K562 (cell line): ENCODE measurements at regions not wholly inside any gene's neighbourhood (a gene's known extent, or its start where the extent isn't known, plus 50 kb on each side); places are given as distances from the start of the nearest gene placed in this dataset.

Experiments
- ATAC-seq: fragments of 200-7000 bp; cut with Tn5 transposase; 3 replicates; pipeline ENCODE4 v1.9.1; 2020; ENCODE audit warnings: moderate library complexity
- BruUV-seq: library from RNA; stranded (reverse); fragments of 400-500 nt; replicated peaks from 2 replicates; lab custom pipeline; 2021; lab: Mats Ljungman, UMichigan
- CTCF ChIA-PET: fragments of 300-600 bp; formaldehyde crosslinking; extraction: SDS; loops from one replicate; lab custom pipeline; 2021; ENCODE audit warnings: low intra/inter-chr PET ratio; lab: Yijun Ruan, JAX
- POLR2A ChIA-PET: fragments of 300-600, 350-650 bp; sonication (Branson Sonifier 250); formaldehyde crosslinking; extraction: SDS; loops from one replicate; lab custom pipeline; 2021; ENCODE audit warnings: antibody characterized with exemption, inconsistent platforms; lab: Yijun Ruan, JAX
- DNase-seq, 4 experiments: peaks; one replicate each; pipeline versions ENCODE4 v3.0.0 to v3.0.0-alpha.2; 2011 to 2018; ENCODE audit warnings: low spot score in 3 of 4, mixed read lengths in 3 of 4; ENCODE audit errors: extremely low read depth in 1 of 4
- FAIRE-seq: peaks from 2 replicates; lab custom pipeline; 2011; peaks lifted over from hg19 to GRCh38; lab: Jason Lieb, UNC
- H2AFZ ChIP-seq: 2 replicates; pipeline ENCODE4 v1.6.0; 2011; ENCODE audit warnings: low read depth, low read length, control low read depth, inconsistent platforms
- H3K27ac ChIP-seq: fragments of 200-600 bp; 3 replicates; pipeline ENCODE4 v1.8.0; 2011; ENCODE audit warnings: low read depth, mild to moderate bottlenecking, control low read depth, inconsistent platforms, low read length, moderate library complexity, mixed read lengths; ENCODE audit errors: extremely low read depth
- H3K27me3 ChIP-seq, 2 experiments: fragments of 300-600 bp in 1 of 2; 2 replicates in 1 of 2; 3 replicates in 1 of 2; pipeline versions ENCODE4 v1.6.0 to v1.8.0; 2011; ENCODE audit warnings: inconsistent platforms in 2 of 2, low read length in 2 of 2, mild to moderate bottlenecking in 1 of 2, mixed read lengths in 1 of 2, moderate library complexity in 1 of 2; ENCODE audit not compliant: control insufficient read depth in 2 of 2, insufficient read depth in 2 of 2
- H3K36me3 ChIP-seq: fragments of 300-600 bp; 3 replicates; pipeline ENCODE4 v1.8.0; 2011; ENCODE audit warnings: mild to moderate bottlenecking, low read length, inconsistent platforms; ENCODE audit not compliant: control insufficient read depth, insufficient read depth
- H3K4me1 ChIP-seq, 2 experiments: fragments of 200-600 bp in 1 of 2; replicated peaks in 1 of 2; 2 replicates in 1 of 2; 3 replicates in 1 of 2; pipeline versions ENCODE4 v1.5.1 to v1.8.0; 2011; ENCODE audit warnings: inconsistent platforms in 2 of 2, low read length in 2 of 2, mild to moderate bottlenecking in 1 of 2, mixed read lengths in 1 of 2, moderate library complexity in 1 of 2; ENCODE audit not compliant: control insufficient read depth in 2 of 2, insufficient read depth in 2 of 2
- H3K4me2 ChIP-seq: 2 replicates; pipeline ENCODE4 v1.6.1; 2011; ENCODE audit warnings: low read length, control low read depth, inconsistent platforms, mixed read lengths; ENCODE audit not compliant: insufficient read depth
- H3K4me3 ChIP-seq: fragments of 200-600 bp; sonication (generic), shearing (Covaris generic); 2 replicates; pipeline ENCODE4 v1.5.1; 2016; ENCODE audit warnings: control low read depth, inconsistent platforms
- H3K79me2 ChIP-seq: fragments of 200-600 bp; 3 replicates; pipeline ENCODE4 v1.8.0; 2011; ENCODE audit warnings: low read length, inconsistent platforms; ENCODE audit not compliant: control insufficient read depth, insufficient read depth
- H3K9ac ChIP-seq, 2 experiments: 2 replicates each; pipeline versions ENCODE4 v1.6.0 to v1.6.1; 2011; ENCODE audit warnings: low read depth in 2 of 2, low read length in 2 of 2, control low read depth in 1 of 2, inconsistent platforms in 1 of 2, mild to moderate bottlenecking in 1 of 2, mixed read lengths in 1 of 2; ENCODE audit not compliant: insufficient read depth in 1 of 2
- H3K9me1 ChIP-seq: one replicate; pipeline ENCODE4 v1.6.0; 2011; ENCODE audit warnings: inconsistent platforms, mild to moderate bottlenecking, low read length, moderate library complexity; ENCODE audit not compliant: control insufficient read depth, insufficient read depth
- H3K9me3 ChIP-seq: replicated peaks from 2 replicates; pipeline ENCODE4 v1.5.1; 2011; ENCODE audit warnings: low read depth, low read length, inconsistent platforms; ENCODE audit not compliant: control insufficient read depth, insufficient read depth
- H4K20me1 ChIP-seq: replicated peaks from 2 replicates; pipeline ENCODE4 v1.6.1; 2011; ENCODE audit warnings: low read length, inconsistent platforms, mixed read lengths; ENCODE audit not compliant: control insufficient read depth, insufficient read depth
- CAMTA2 ChIP-seq: fragments of 250-450 bp; sonication (Bioruptor Pico); conservative IDR thresholded peaks from 2 replicates; pipeline ENCODE4 v1.5.1; 2022
- CHD4 ChIP-seq: fragments of 200-600 bp; sonication (generic); IDR thresholded peaks from 3 replicates; pipeline ENCODE4 v1.6.1; 2012; ENCODE audit warnings: low read depth, mild to moderate bottlenecking, mixed read lengths, low read length, inconsistent platforms; ENCODE audit not compliant: insufficient read depth, insufficient replicate concordance, poor library complexity, severe bottlenecking
- ERF ChIP-seq: fragments of 450-650 bp; formaldehyde crosslinking; IDR thresholded peaks from 2 replicates; pipeline ENCODE4 v1.4.0; 2020; ENCODE audit warnings: mild to moderate bottlenecking, mixed read lengths
- ESRRA ChIP-seq: fragments of 450-650 bp; IDR thresholded peaks from 2 replicates; pipeline ENCODE4 v1.6.1; 2014; ENCODE audit warnings: low read depth, mild to moderate bottlenecking, moderate library complexity, borderline replicate concordance
- GABPB2 ChIP-seq: fragments of 250-450 bp; sonication (Bioruptor Pico); conservative IDR thresholded peaks from 2 replicates; pipeline ENCODE4 v1.5.1; 2021; ENCODE audit warnings: mild to moderate bottlenecking
- MYNN ChIP-seq, 2 experiments: sonication (generic); formaldehyde crosslinking in 1 of 2; IDR thresholded peaks; 2 replicates each; pipeline versions ENCODE4 v1.5.0 to v1.6.1; 2016 to 2020; ENCODE audit warnings: antibody characterized with exemption in 1 of 2, missing genetic modification reagents in 1 of 2
- PHB ChIP-seq: fragments of 250-450 bp; sonication (Bioruptor Pico); IDR thresholded peaks from 2 replicates; pipeline ENCODE4 v1.5.0; 2021
- POLR2A ChIP-seq: fragments of 450-650 bp; conservative IDR thresholded peaks from 2 replicates; pipeline ENCODE4 v1.6.1; 2016
- RBM14 ChIP-seq: fragments of 200-400 bp; formaldehyde crosslinking; IDR thresholded peaks from 2 replicates; pipeline ENCODE4 v1.6.1; 2018; ENCODE audit warnings: low read depth, mild to moderate bottlenecking, low read length, moderate library complexity, borderline replicate concordance; ENCODE audit not compliant: insufficient read depth
- TGIF2 ChIP-seq: sonication (generic); formaldehyde crosslinking; IDR thresholded peaks from 2 replicates; pipeline ENCODE4 v1.8.1; 2022; ENCODE audit warnings: mild to moderate bottlenecking, missing genetic modification reagents, moderate library complexity
- TOE1 ChIP-seq, 2 experiments: fragments of 450-650 bp in 1 of 2; sonication (generic) in 1 of 2; formaldehyde crosslinking in 1 of 2; IDR thresholded peaks; 2 replicates each; pipeline versions ENCODE4 v1.7.1 to v1.8.0; 2016 to 2022; ENCODE audit warnings: borderline replicate concordance in 2 of 2, mild to moderate bottlenecking in 2 of 2, antibody characterized with exemption in 1 of 2, inconsistent platforms in 1 of 2, low read depth in 1 of 2, missing genetic modification reagents in 1 of 2, moderate library complexity in 1 of 2
- U2AF2 ChIP-seq: fragments of 200-400 bp; formaldehyde crosslinking; optimal IDR thresholded peaks from 2 replicates; pipeline ENCODE3; 2017; ENCODE audit warnings: low read depth, mild to moderate bottlenecking, low read length
- ZNF239 ChIP-seq: fragments of 250-450 bp; sonication (Bioruptor Pico); IDR thresholded peaks from 2 replicates; pipeline ENCODE4 v1.4.0; 2020; ENCODE audit warnings: mild to moderate bottlenecking
- ZNF282 ChIP-seq: sonication (generic); formaldehyde crosslinking; IDR thresholded peaks from 2 replicates; pipeline ENCODE4 v1.8.1; 2023; ENCODE audit warnings: missing genetic modification reagents
- WGBS: fragments of 100-300 bp; shearing (Covaris generic); methylation state at CpG from one replicate; pipeline ENCODE4 v1.1.6; 2016; ENCODE audit warnings: low coverage, mixed read lengths; ENCODE audit not compliant: insufficient coverage; ENCODE audit errors: missing lambda C conversion rate; 5-methylcytosine and 5-hydroxymethylcytosine counted together
- in situ Hi-C: fragments of 300-500 bp; cut with MboI; formaldehyde crosslinking; loops from 4 replicates; pipeline ENCODE4 v1.15.0; 2018; ENCODE audit warnings: inconsistent platforms, mixed read lengths
- intact Hi-C: fragments of 100-400 bp; cut with micrococcal nuclease; formaldehyde crosslinking; loops from 2 replicates; pipeline ENCODE4 v1.14.2; 2022
- TF ChIP-seq, protein P1 (sequence below): sonication (generic); formaldehyde crosslinking; IDR thresholded peaks from 2 replicates; pipeline ENCODE4 v1.5.0; 2020; ENCODE audit warnings: missing genetic modification reagents

DNA sequence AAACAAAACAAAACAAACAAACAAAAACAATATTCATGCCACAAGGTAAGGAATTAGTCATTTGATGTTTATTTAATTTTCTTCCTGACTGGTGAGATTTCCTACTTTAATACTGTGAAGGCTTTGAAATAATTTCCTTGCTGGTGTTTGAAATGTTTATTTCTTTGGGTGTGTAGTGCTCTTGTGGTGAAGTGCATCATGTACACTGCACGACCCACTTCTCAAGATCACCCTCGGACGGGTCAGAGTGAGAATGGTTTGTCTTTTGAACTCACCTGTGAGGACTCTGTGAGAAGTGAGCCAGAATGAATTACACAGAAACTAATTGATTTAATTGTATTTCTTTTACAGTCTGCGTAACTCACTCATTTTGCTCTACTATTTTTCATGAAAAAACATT, 1211.5 kb downstream of the SORCS1 start:
- intact Hi-C loops (loop anchor here (10.0 kb wide), 1 partner anchor 222 kb away; no protein-coding TSS in a partner anchor), in situ Hi-C loops (no loop called here)
- no peak for FAIRE-seq
- Histone ChIP-seq H3K36me3 (no peaks in the 10 kb centered on the region), H3K4me1 (no peaks in the 10 kb centered on the region), H3K79me2 (no peaks in the 10 kb centered on the region), H3K9me1 (no peaks in the 10 kb centered on the region), H2AFZ (no peak overlapping the region), H3K4me2 (no peak overlapping the region), H3K27ac (no peak overlapping the region), H3K9me3 (no peaks in the 10 kb centered on the region), H3K27me3 (no peaks in the 10 kb centered on the region), H3K9ac (no peak overlapping the region), H4K20me1 (no peaks in the 10 kb centered on the region), H3K4me3 (no peak overlapping the region)
- no peak for DNase-seq
- ChIA-PET POLR2A (no interaction called here), CTCF (no interaction called here)
- ATAC-seq: no peak
- no TSS peak for BruUV-seq
- TF ChIP-seq CAMTA2 (CRISPR knock-in tag): no peak
- TF ChIP-seq CHD4: no peak
- no peak for TF ChIP-seq TGIF2 (CRISPR knock-in tag)
- no peak for TF ChIP-seq ZNF282
- TF ChIP-seq ESRRA: no peak
- TF ChIP-seq ERF (CRISPR knock-in tag): no peak
- no peak for TF ChIP-seq PHB (CRISPR knock-in tag)
- TF ChIP-seq, protein P1, sequence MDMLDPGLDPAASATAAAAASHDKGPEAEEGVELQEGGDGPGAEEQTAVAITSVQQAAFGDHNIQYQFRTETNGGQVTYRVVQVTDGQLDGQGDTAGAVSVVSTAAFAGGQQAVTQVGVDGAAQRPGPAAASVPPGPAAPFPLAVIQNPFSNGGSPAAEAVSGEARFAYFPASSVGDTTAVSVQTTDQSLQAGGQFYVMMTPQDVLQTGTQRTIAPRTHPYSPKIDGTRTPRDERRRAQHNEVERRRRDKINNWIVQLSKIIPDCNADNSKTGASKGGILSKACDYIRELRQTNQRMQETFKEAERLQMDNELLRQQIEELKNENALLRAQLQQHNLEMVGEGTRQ: no peak
- TF ChIP-seq TOE1 (IDR thresholded peaks at IDR 0.05; ENCODE audit: borderline replicate concordance): no peak
- TF ChIP-seq TOE1 (CRISPR knock-in tag; IDR thresholded peaks at IDR 0.05; ENCODE audit: borderline replicate concordance, low read depth): no peak
- no peak for TF ChIP-seq MYNN (IDR thresholded peaks at IDR 0.05)
- no peak for TF ChIP-seq MYNN (CRISPR knock-in tag; IDR thresholded peaks at IDR 0.05)
- TF ChIP-seq POLR2A: no peak
- no peak for TF ChIP-seq GABPB2
- TF ChIP-seq RBM14: no peak
- TF ChIP-seq U2AF2: no peak
- no peak for TF ChIP-seq ZNF239 (CRISPR knock-in tag)
- 0% methylated on average over 4 of the region's 4 CpGs for WGBS
